ENCODE measurements at regions not wholly inside any gene's neighbourhood (a gene's known extent, or its start where the extent isn't known, plus 50 kb on each side); places are given as distances from the start of the nearest gene placed in this dataset.

- TF ChIP-seq TEAD4 (IDR thresholded peaks at IDR 0.05) = no peak
- TF ChIP-seq EGR1 (IDR thresholded peaks at IDR 0.05) = no peak
- no peak for TF ChIP-seq YY1 (IDR thresholded peaks at IDR 0.05; ENCODE audit: low read depth)
- TF ChIP-seq MAX (IDR thresholded peaks at IDR 0.05) = no peak
- no peak for TF ChIP-seq RAD21 (IDR thresholded peaks at IDR 0.05; ENCODE audit: low read depth)
- no peak for TF ChIP-seq CEBPB (IDR thresholded peaks at IDR 0.05)
- TF ChIP-seq EP300 (IDR thresholded peaks at IDR 0.05; ENCODE audit: borderline replicate concordance) = no peak
- no peak for TF ChIP-seq CREB1 (IDR thresholded peaks at IDR 0.05; ENCODE audit: low read depth)
- no peak for TF ChIP-seq NFIC (IDR thresholded peaks at IDR 0.05)
- no peak for TF ChIP-seq USF1 (IDR thresholded peaks at IDR 0.05)
Observed at GRCh38 chr16:72415379-72415778, 243.4 kb upstream of the PMFBP1 start.

- TF ChIP-seq TEAD4 (IDR thresholded peaks at IDR 0.05) = no peak
- TF ChIP-seq EGR1 (IDR thresholded peaks at IDR 0.05) = no peak
- no peak for TF ChIP-seq USF1 (IDR thresholded peaks at IDR 0.05)
- no peak for TF ChIP-seq TAF1 (IDR thresholded peaks at IDR 0.05; ENCODE audit: low read depth)
- TF ChIP-seq MAX (IDR thresholded peaks at IDR 0.05) = no peak
- TF ChIP-seq REST (IDR thresholded peaks at IDR 0.05; ENCODE audit: low read depth) = no peak
- TF ChIP-seq RAD21 (IDR thresholded peaks at IDR 0.05; ENCODE audit: low read depth) = no peak
Observed at GRCh38 chr16:72410492-72410891, 238.5 kb upstream of the PMFBP1 start.

- TF ChIP-seq EGR1 (IDR thresholded peaks at IDR 0.05) (no peak), MAX (IDR thresholded peaks at IDR 0.05) (no peak)
Observed at GRCh38 chr16:72409423-72409822, 237.5 kb upstream of the PMFBP1 start.

- TF ChIP-seq USF1 (IDR thresholded peaks at IDR 0.05) (no peak), NFIC (IDR thresholded peaks at IDR 0.05) (no peak), TEAD4 (IDR thresholded peaks at IDR 0.05) (no peak), EGR1 (IDR thresholded peaks at IDR 0.05) (no peak), MAX (IDR thresholded peaks at IDR 0.05) (no peak), TCF12 (IDR thresholded peaks at IDR 0.05; ENCODE audit: low read depth) (no peak), TAF1 (IDR thresholded peaks at IDR 0.05; ENCODE audit: low read depth) (no peak), ZBTB7A (IDR thresholded peaks at IDR 0.05; ENCODE audit: low read depth) (no peak), REST (IDR thresholded peaks at IDR 0.05; ENCODE audit: low read depth) (no peak), CREB1 (IDR thresholded peaks at IDR 0.05; ENCODE audit: low read depth) (no peak), YY1 (IDR thresholded peaks at IDR 0.05; ENCODE audit: low read depth) (no peak), RAD21 (IDR thresholded peaks at IDR 0.05; ENCODE audit: low read depth) (no peak)
Observed at GRCh38 chr16:72406390-72406789, 234.4 kb upstream of the PMFBP1 start.

- TF ChIP-seq TAF1 (IDR thresholded peaks at IDR 0.05; ENCODE audit: low read depth) (no peak), CREB1 (IDR thresholded peaks at IDR 0.05; ENCODE audit: low read depth) (no peak), EP300 (IDR thresholded peaks at IDR 0.05; ENCODE audit: borderline replicate concordance) (no peak)
Observed at GRCh38 chr16:72404299-72404698, 232.3 kb upstream of the PMFBP1 start.

- TF ChIP-seq TEAD4 (IDR thresholded peaks at IDR 0.05) (no peak), USF1 (IDR thresholded peaks at IDR 0.05) (no peak), RAD21 (IDR thresholded peaks at IDR 0.05; ENCODE audit: low read depth) (no peak), EGR1 (IDR thresholded peaks at IDR 0.05) (no peak), FOXM1 (IDR thresholded peaks at IDR 0.05; ENCODE audit: borderline replicate concordance, low read depth) (no peak), MAX (IDR thresholded peaks at IDR 0.05) (no peak), ZBTB7A (IDR thresholded peaks at IDR 0.05; ENCODE audit: low read depth) (no peak), REST (IDR thresholded peaks at IDR 0.05; ENCODE audit: low read depth) (no peak), CREB1 (IDR thresholded peaks at IDR 0.05; ENCODE audit: low read depth) (no peak), NFIC (IDR thresholded peaks at IDR 0.05) (no peak), YY1 (IDR thresholded peaks at IDR 0.05; ENCODE audit: low read depth) (no peak)
Observed at GRCh38 chr16:72401084-72401361, 229.1 kb upstream of the PMFBP1 start.
